Activated CD4-positive, alpha-beta T cell treated with anti-CD3 and anti-CD28 coated beads, Interleukin-2, amount 50 U/mL, for 16 hours (primary cell): ENCODE measurements at regions not wholly inside any gene's neighbourhood (a gene's known extent, or its start where the extent isn't known, plus 50 kb on each side); places are given as distances from the start of the nearest gene placed in this dataset.

Source experiments
- DNase-seq: peaks from one replicate; pipeline ENCODE4 v3.0.0-alpha.2; 2020

DNA sequence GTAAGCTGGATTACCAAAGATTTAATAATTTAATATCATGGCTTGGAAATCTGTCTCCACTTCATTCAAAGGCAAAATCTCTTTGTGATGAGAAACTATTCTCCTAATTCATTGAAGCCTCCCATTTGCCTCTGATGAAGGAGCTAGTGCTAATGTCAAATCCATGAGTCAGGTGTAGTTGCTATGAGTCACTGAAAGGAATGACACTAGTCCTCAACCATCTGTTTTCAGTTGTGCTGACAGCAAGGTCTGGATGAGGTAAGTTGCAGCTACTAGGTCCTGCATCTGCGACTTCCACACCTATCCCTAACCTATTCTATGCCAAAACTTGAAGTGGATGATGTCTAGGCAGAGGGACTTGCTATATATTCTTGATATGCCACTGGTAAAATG is 324.0 kb upstream of the UBE2E3 start:
- DNase-seq = no peak

DNA sequence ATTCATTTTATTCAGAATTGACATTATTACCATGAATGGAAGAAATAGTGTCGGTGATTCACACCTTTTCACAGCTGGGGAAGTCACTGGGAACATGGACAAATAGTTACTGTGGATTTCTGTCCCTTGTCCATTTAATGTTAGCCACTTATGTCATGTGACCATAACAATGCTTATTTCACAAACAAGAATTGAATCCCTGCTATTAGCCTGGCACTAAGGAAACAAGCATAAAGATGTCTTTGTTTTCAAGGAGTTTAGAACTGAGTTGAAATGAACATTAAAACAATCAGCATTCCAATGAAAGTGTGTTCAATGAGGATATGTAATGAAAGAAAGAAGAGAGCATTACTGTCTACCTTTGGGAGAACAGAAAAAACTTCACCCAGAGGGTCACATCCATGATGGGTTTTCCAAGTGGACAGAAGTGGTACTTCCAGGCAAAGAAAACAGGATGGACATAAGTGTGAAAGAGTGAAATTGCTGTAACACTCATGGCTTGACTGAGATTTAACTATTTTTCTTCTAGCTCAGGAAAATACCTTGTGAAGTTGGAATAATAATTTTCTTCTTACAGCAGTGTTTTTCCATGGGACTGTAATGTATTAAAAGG is 324.5 kb upstream of the UBE2E3 start:
- DNase-seq = no peak

DNA sequence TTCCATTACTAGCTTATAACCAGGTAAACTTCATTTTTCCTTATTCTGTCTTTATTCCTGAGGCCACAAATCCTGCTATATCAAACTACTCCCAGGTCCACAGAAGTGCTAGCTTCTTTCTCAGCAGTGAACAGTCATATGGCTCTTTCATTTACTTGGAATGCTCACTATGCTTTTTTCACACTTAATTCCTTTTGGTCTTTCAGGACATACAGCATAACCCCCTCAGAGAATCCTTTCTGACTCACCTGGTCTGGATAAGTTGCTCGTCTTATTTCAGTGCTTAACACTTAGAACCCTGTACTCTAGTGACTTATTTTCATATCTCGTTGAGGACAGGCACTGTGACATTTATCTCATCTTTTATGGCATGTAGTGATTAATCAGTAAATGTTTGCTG is 325.0 kb upstream of the UBE2E3 start:
- no peak for DNase-seq

DNA sequence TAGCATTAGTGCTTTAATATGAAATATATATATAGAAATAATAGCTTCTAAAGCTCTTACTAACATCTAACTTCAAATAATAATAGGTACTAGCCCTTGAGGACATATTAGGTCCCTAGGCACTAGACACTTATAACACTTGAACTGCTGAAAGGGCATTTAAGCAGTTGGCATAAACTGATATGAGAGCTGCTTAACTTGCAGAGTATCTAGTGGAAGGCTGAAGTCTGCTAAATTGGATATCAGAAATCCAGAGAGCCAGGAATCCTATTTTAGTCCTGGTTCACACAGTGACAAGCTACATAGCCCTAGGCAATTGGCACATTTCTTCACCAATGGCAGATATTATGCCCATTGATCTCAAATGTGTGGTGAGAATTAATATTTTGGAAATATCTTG is 326.9 kb upstream of the UBE2E3 start:
- no peak for DNase-seq

DNA sequence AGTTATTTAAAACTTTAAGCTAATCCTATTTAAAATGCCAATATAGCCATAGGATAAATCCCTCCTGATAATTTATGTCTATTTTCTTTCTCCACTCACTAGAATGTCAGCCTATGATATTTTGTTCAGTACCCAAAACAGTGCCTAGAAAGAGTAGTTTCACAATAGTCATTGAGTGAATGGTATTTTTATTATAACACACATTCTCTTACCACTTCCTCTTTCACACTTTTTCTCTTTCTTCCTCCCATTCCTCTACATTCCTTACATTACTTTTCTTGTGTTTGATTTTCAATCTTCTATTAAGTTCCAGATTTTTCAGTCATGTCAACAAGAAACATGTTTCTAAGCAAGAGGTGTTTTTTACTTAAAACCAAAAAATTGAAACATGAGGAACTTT is 327.6 kb upstream of the UBE2E3 start:
- no peak for DNase-seq

DNA sequence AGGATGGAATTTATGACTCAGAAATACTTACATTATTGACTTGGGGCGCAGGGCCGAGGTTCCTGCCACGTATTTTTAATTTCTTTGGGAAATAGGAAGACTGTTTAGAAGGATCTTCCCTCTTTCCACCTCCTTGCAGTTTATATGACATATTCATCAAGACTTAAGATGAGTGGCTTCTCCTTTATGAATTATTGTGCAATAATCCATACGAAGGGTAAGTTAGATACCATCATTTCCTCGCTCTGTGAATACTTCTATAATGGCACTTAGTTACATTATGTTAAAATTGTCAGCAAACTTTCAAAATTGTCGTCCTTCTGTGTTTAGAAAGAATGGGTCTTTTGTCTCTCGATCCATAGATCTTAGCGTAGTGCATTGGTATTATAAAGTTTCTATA is 328.8 kb upstream of the UBE2E3 start:
- no peak for DNase-seq

DNA sequence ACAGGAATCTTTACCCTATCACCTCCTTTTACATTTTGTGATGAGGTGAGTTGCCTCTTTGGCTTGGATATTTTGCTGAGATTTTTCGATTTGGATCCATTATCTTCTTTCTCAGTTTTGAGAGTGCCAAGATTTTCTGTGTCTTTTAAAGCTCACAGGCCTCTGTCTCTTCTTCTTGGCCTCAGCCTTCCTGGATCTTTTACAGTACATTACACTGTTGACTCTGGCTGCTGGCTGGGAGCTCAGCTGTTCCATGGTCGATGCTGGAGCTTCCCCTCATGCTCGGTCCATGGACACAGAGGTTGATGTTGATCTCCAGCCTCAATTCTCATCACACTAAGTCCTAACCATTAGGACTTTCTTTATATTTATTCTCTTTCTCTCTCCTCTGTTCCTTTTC is 332.8 kb upstream of the UBE2E3 start:
- no peak for DNase-seq

DNA sequence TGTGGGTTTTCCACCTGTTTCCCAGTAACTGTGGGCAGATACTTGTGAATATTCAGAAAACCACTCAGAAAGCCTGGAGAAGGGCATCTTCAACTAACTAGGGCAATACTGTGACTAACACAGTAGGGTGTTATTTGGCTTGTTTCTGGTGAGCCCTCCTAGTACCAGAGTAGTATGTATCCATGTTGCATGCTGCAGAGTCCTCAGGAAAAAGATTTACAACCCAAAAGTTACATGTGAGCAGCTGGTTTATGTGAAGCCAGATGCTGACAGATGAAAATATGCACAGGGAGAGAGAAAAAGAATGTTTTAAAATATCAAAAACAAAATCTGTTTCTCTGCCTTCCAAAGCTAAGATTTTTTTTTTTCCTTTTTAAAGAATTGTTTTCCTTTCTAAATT is 333.2 kb upstream of the UBE2E3 start:
- no peak for DNase-seq

DNA sequence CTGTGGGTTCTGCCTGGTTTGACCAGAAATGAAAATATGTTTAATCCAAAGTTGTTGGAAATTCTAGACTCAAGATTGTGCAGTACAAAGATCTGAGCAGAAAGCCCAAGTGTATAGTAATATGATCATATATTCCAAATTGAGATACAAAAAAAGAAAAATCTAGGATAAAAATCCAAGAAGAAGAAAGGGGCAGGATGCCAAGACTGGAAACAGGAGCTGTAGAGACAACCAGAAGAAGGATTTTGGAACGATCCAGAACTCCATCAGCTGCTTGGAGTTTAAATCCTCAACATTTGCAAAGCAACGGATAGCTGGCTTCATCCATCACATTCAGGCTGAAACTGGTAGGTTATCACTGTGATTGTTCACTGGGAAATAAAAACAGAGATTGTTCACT is 333.6 kb upstream of the UBE2E3 start:
- no peak for DNase-seq

DNA sequence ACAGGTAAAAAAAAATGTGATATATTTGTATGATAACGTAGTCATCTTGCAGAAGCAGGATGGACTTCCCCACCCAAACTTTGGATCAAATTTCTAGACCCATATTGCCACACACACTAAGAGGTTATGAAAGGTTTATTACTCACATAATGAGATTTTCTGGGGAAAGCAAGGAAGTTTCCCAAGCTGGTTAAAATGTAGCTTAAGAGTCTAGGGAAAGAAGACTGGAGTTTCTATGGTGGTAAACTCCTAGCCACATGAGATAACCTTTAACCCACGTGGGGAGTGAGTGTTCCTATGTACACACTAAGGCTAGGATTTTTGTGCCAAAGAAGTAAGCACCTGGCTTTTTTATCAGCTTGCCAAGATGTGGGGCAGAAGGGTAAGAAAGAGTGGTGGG is 335.7 kb upstream of the UBE2E3 start:
- DNase-seq = no peak

DNA sequence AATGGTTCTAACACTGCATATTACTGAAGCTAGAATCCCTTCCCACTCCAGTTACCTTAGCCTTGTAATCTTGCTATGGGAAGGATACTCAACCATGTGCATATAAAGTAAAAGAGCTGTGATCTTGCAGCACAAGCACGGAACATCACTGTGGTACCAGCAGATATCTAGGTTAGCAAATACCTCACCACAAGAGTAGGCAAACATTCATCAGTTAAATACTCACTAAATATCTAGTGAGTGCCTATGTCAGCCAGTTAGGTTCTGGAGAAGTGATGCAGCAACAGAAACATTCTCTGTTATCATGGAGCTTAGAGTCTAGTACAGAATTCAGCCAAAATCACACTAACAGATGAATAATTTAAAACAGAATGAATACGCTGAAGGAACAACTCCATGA is 349.6 kb upstream of the UBE2E3 start:
- no peak for DNase-seq

DNA sequence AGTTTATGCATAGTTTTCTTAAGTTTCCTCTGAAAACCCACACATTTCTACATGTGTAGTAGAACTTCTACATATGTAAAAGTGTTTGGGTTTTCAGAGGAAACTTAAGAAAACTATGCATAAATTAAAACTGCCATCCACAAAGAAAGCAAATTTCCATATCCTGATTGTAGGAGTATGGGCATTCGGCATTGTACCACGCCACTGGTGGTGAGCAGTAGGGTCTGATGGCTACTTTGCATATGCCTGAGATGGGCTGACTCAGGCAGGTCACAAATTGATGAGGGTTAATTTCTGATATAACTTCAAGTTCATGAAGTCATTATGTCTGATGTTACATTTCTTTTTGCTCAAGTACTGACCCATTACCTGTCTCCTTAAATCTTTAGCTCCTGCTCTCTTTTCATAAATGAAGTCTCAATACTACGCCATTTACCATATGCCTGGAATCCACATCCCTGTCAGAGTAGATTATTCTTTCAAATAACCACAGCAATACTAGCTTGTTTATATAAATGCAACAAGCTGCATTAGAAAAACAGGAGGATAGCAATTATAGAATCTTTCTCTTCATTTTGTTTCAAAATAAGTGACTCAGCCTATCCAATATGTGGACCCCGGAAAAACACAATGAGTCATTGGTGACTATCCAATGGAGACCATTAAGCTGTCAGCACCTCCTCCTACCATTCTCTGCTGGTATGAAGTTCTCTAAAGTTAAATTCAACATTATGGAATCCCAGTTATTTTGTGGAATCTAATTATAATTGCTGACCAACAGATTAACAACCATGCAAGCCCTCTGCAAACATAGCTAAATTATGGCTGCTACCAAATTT is 355.2 kb upstream of the UBE2E3 start:
- DNase-seq = no peak

DNA sequence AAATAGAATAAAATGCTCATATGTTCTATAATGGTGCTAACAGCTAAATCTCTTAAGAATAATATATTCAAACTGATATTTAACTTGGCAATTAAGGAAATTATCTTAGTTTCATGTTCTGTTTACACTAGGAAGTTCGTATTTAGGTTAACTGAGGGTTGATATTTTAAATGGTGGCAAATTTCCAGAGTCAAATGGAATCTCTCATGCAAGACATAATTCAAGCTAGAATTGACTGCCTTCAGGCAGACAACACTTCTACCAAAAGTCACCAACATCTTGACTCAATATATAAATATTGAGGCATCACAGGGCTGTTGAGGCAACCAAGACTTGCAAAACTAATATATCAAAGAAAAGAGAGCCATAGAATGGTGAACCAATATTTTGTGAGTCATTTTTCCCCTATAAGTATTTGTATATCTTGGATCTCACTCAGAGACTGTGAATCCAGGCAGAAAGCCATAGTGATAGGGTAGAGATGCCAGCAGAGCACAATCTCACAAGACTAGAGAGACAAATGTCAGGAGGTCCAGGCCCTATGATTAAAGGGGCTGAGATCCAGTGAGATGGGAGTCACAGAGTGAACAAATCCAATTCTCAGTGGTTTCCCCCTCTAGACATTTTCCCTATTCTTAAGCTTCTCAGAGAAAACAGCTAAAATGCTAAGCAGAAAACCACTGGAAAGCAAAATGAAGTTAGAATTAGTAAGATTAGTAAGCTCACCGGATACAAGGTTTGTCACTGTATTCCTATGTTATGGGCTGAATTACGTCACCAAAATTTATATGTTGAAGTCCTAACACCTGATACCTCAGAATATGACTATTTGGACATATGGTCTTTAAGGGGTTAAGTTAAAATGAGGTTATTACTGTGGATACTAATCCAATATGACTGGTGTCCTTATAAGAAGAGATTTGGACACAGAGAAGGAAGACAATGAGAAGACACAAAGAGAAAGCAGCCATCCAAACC is 358.2 kb upstream of the UBE2E3 start:
- DNase-seq = no peak

DNA sequence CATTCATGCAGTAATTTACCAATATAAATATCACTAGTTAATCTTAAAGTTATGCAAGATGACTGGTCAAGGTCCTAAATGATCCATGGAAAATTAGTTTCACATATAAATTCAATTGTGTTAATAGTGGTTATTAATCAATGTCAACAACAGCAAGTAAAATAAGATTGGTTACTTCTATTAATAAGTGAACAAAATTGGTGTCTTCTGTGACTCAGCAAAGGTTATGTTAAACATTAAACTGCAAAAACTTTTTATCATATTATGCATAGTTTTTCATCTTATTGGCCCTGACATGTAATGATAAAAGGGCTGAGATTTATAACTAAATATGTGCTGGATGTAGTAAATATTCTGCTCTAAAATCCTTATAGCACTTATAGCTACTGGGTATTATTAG is 359.0 kb upstream of the UBE2E3 start:
- no peak for DNase-seq

DNA sequence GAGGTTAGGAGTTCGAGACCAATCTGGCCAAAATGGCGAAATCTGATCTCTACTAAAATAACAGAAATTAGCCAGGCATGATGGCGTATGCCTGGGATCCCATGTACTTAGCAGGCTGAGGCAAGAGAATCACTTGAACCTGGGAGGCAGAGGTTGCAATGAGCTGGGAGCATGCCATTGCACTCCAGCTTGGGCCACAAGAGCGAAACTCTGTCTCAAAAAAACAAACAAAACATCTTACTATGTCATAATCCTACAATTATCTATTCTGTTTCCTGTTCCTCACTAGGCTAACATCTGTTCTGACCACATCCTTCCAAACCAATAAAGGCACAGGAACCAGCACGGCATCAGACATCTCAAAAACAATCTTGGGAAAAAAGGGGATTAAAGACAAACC is 361.8 kb upstream of the UBE2E3 start:
- DNase-seq = no peak

DNA sequence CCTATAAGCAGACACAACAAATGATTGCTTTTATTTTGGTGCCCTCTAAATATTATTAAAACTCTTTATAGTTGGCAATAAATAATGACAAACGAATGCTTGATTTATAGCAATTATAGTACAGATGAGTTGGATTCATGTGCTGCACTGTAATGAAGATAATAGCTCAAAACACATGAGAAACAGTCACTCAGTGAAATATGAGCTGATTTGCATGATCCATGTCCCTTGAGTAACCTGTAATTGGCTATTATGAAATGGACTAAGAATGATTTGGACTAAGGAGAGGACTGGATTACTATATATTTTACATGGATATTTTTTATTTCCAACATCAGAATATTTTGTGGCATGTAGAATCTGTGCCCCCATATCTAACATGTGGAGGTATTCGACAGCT is 365.6 kb upstream of the UBE2E3 start:
- no peak for DNase-seq

DNA sequence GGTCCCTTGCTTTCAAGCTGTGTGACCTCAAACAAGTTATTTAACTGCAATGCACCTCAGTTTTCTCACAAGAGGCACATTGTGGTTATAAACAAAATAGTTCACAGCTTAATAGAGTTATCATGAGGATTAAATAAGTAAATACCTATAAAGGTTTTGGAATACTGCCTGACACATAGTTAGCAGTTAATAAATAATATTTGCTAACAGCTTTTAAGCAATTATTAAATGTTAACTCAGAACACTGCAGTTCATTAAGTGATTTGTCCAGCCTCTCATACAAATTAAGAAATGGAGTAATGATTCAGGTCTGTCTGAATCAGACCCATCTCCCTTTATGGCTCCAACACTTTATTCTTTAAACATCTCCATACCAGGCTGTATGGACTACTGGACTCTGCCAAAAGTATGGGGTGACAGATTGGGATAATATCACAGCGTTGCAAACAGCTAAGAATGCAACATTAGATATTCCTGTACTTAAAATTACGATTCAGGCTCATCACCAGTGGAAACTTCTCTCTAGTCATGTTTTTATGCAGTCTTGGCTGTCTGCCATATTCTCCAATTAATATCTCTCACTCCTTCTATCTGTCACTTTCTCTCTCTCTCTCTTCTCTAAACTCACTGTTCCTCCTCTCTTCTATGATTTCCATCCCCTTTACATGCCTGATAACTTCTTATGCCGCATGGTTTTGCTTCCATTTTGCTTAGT is 370.6 kb upstream of the UBE2E3 start:
- DNase-seq = no peak

DNA sequence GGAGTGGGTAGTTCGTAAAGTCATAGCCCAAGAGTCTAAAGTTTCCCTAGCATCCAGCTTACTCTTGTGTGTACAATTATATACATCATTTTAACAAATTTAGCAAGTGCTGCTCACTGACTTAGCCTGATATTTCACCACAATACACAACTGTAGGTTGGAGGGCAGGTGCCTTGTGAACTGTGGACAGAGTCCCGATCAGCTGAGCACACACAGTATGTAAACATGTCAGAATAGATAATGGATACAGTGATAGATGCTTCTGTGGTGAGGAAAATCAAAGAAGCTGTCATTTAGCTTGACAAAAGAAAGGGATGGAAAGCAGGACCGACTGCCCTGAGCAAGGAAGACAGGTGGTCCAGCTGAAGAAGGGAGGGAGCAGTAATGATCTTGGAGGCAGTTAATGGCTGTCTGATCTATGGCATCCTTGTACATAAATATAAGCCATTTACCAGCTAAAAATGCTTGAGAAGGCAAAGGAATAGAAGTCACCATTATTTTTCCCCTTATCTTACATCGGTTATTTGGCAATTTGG is 372.8 kb upstream of the UBE2E3 start:
- DNase-seq = no peak

DNA sequence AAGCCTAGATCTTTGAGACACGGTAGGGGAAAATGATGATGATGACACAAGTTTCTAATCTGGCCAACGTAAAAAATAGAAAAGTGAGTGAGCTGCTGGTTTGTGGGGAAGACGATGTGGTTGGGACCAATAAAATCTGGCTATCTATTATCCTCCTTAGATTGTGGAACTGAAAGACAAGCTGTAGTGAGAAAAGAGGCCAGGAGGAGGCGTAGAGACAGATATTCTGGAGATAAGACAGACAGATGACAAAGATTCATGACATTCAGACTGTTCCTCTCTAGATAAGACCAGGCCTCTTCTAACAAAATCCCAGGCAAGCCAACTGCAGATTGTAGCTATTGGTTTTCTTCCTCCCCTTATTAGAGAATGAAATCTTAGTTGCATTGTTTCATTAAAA is 376.3 kb upstream of the UBE2E3 start:
- no peak for DNase-seq

DNA sequence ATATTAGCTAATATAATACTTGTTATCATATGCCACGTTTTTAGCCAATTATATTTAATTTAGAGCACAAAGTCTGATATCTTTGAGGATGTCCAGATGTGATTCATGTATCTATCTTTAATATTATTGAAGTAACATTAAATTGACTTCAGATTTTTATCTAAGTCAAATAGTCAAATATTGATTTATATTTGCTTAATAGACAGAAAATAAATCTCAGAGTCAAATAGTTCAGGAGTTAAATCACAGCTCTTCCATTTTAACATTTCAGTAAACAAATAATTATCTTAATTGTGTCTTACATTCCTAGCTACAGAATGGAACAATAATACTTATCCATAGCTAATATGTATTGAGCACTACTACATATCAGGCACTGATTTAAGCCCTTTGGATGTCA is 379.4 kb upstream of the UBE2E3 start:
- no peak for DNase-seq

DNA sequence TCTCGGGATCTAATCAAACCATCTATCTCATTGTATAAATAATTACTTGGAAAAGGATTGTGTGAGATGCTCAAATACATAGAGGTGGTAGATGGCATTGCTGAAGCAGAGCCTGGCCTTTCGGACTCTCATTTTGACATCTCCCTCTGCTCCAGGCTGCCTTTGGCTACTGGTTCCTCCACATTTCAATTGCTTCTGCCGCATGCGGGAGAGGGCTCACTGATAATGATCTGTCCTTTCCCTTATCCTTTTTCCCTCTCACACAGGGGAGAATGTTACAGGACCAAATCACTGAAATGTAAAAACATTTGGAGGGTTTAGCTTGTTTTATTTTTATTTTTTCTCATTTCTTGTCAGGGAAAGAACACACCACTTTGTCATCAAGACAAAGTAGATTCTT is 380.6 kb upstream of the UBE2E3 start:
- no peak for DNase-seq

DNA sequence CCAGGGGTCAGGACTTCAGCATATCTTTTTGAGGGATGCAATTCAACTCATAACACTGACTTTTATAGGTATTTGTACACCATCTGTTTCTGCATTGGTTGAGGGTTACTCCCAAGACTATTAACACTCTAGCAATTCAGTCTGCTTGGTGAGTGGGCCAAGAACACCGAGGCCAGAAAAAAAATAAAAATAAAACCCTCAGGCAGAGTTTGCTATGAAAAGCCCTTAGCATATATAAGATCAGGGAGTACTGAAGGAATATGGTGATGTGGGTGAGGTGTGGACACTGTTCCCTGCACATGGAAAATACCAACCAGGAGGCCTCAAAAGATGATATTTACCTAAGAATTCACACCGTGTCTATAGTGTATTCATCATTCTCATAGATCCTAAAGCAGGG is 383.2 kb upstream of the UBE2E3 start:
- DNase-seq = no peak

DNA sequence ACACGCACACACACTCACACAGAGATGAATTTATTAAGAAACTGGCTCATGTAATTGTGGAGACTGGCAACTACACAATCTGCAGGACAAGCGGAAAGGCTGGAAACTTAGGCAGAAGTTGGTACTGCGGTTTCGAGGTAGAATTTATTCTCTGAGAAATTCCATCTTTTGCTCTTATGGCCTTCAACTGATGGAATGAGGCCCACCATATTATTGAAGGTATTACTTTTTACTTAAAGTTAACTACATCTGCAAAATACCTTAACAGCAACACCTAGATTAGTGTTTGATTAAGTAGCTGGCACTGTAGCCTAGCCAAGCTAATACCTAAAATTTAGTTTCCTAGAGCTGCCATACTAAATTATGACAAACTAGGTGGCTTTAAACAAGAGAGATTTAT is 384.0 kb upstream of the UBE2E3 start:
- DNase-seq = no peak
